Left renal pelvis (tissue), 4 donors: ENCODE measurements at regions not wholly inside any gene's neighbourhood (a gene's known extent, or its start where the extent isn't known, plus 50 kb on each side); places are given as distances from the start of the nearest gene placed in this dataset.

ENCODE experiments used
- DNase-seq, 4 donors: peaks; one replicate each; pipeline ENCODE4 v3.0.0-alpha.2; 2013; ENCODE audit warnings: low read depth in 4 of 4, low spot score in 3 of 4

GRCh38 chr1:56321150-56321490 lies 258.2 kb downstream of the PLPP3 start:
- DNase-seq = no peak

DNA sequence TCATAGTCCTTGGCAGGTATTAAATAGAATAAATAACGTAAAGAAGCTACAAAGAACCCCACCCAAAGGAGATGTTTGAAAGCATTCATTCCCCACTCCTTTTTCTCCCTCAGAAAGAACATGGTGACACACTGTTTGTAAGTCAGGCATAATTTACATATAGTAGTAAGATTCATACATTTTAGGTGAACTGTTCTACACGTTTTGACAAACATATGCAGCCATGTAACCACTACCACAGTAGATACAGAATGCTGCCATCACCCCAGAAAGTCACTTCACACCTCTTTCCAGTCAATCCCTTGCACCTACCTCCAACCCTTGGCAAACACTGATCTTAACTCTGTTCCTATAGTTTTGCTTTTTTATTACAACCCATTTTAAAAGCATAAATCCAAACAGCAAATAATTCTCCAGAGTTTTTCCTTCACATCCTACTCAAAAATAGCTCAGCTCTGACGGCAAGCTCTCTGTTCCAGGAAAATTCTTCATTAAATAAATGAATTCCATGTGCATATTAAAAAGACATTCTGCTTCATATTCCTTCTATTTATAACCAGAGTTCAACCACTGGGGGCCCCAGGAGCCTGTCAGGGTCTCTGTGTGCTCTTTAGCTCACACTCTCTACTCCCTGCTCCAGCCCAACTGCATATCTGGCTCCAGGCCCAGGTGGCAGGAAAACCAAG lies 258.8 kb downstream of the PLPP3 start:
- no peak for DNase-seq

DNA sequence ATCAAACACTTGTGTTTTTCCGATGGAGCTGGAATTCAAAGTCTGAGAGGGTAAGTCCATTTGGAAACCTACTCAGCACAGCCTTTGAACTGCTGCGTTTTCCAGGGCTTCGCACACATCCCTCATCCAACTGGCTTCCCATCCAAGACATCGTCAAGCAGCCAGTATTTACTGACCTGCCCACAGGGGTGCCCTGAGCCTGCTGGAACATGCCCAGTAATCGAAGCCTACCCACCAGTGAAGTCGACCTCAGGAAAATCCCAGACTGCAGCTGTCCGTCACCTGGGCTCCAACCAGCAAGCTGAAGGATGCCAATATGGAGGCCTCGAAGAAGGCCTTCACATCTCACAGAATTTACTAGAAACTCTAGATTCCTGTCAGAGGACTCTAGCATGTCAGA lies 261.6 kb downstream of the PLPP3 start:
- DNase-seq = no peak

DNA sequence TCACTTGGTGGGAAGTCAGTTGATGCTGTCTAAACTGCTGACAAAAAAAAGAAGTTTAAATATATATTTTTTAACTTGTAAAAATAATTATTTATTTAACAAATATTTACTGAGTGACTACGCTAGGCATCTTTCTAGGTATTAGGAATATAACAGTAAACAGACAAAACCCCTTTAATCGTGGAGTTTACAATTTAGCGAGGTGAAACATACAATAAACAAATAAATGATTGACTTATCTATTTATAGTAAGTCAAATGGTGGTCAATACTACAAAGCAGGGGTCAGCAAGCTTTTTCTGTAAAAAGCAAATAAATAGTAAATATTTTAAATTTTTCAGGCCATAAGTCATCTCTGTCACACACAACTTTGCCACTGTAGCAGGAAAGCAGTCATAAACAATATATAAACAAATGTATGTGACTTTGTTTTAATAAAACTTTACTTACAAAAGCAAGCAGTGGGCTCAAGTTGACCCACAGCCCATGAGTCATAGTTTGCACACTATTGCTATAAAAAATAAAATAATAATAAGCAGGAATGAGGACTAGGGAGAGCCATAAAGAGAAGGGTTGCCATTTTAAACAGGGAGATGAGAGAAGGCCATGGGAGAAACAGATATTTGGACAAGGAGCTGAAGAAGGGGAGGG lies 263.9 kb downstream of the PLPP3 start:
- no peak for DNase-seq

- DNase-seq = no peak
Measured at GRCh38 chr1:56313560-56313959, 265.8 kb downstream of the PLPP3 start.

GRCh38 chr1:56311766-56312165 lies 267.6 kb downstream of the PLPP3 start:
- no peak for DNase-seq

GRCh38 chr1:56310945-56311344 lies 268.4 kb downstream of the PLPP3 start:
- no peak for DNase-seq

- no peak for DNase-seq
Measured at GRCh38 chr1:56309065-56309464, 270.3 kb downstream of the PLPP3 start.

DNA sequence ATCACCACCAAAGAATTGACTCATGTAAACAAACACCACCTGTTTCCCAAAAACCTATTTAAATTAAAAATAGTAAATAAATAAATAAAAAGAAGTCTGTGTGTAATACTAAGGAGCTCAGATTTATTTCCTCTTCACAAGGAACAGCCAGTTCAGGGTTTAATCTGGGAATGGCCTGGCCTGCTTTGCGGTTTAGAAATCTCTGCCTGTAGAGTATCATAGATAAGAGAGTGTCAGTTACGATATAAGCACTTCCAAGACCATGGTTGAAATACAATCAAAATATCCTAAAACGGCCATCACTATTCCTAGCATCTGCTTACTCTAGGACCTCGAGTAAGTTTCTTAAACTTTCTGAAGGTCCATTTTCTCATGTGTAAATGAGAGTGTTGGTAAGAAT lies 274.4 kb downstream of the PLPP3 start:
- no peak for DNase-seq

DNA sequence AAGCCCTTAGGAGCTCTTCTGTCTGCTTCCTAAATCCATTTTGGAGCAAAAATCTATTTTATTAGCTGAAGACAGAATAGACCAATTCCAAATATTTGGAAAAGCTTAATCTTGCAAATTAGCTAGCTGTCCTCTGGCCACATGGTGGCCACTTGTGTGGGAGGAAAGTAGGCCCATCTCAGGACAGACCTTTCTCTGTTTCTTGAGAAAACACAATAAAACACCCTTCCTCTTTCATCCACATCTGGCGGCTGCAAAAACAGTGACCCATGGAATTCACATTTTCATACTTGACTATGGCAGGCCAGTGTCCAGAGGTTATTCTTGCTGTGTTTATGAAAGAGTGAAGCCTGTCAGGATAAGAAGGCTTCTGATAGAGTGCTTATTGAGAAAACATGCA lies 275.6 kb downstream of the PLPP3 start:
- DNase-seq = no peak

- no peak for DNase-seq
Measured at GRCh38 chr1:56302878-56303277, 276.5 kb downstream of the PLPP3 start.

GRCh38 chr1:56301791-56302190 lies 277.6 kb downstream of the PLPP3 start:
- no peak for DNase-seq

DNA sequence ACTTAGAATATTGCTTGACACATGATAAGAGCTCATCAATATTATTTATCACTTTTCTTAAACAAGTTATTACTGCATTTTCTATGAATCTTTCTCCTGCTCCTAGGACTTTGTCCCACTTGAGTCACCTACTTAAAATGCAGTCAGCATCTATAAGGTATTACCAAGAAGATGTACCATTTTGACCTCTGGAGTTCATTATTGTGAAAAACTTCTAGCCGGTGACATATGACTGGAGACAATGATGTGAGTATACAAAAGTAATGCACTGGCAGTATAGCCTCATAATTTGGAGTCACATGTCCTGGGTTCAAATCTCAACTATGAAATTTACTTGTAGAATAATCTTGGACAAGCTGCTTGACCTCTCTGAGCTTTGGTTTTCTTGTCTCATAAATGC lies 278.5 kb downstream of the PLPP3 start:
- no peak for DNase-seq

DNA sequence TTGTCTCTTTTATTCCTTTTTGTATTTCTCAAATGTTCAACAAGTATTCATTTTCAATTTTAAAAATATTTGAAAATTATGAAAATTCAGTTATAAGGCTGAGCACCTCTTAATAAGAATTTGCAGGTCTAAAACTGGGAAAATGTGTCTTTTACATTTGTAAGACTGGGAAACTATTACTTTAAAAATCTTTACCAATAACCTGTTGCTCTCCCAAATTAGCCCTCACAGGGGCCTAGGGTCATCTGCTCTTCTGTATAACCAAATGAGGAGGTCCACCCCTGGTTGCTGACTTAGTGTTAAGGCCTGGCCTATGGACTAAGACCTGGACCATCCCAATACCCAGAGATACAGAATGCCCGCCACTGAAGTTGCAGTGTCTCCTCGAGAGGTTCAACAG lies 280.5 kb downstream of the PLPP3 start:
- no peak for DNase-seq

GRCh38 chr1:56297904-56298303 lies 281.5 kb downstream of the PLPP3 start:
- DNase-seq = no peak

- DNase-seq = no peak
Measured at GRCh38 chr1:56297208-56297607, 282.2 kb downstream of the PLPP3 start.

GRCh38 chr1:56295949-56296929 lies 283.1 kb downstream of the PLPP3 start:
- no peak for DNase-seq

DNA sequence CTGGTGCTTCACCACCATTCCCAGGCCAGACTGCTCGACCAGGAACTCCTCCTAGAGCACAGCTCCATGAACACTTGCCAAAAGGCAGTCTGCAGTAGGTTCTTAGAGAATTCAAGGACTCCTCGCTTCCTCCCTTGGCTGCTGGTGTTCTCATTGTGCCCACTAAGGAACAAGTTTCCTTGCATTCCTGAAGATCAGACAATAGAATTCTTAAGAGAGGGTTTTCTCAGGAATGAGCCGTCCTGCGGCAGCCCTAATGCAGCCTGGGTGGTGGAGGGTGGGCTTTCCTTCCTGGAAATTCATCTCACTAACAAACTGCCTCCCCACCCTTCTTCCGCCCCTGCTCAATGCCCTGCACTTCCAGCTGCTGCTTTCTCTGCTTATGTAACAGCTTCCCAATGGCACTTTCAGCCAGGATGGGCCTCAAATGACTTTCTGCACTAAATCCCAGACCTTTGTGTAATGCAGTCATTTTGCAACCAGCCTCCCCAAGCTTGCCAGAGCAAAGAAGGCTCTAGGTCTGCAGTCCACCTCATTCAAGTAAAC lies 287.9 kb downstream of the PLPP3 start:
- no peak for DNase-seq

- DNase-seq = no peak
Measured at GRCh38 chr1:56289260-56289659, 290.1 kb downstream of the PLPP3 start.

- no peak for DNase-seq
Measured at GRCh38 chr1:56287721-56288120, 291.6 kb downstream of the PLPP3 start.

DNA sequence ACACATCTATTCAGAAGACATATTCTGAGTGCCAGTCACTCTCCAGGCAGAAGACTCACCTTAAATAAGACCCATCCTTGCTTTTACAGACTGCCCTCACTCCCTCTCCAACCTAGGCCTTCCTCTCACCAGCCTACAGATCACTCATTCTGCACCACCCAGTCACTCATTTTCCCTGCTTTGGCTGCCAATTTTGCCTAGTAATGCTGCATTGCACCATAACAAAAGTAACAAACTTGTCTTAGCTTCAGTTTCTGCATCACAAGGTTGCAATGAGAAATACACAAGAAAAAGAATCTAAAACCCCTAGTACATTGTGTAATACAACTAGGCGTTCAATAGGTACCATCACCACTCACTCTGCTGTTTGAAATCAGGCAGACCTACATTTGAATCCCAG lies 292.4 kb downstream of the PLPP3 start:
- DNase-seq = no peak
